ENCODE measurements at regions not wholly inside any gene's neighbourhood (a gene's known extent, or its start where the extent isn't known, plus 50 kb on each side); places are given as distances from the start of the nearest gene placed in this dataset.

GRCh38 chr2:117271631-117272030 lies 542.9 kb upstream of the DDX18 start:
- Histone ChIP-seq H3K4me3 (no peak overlapping the region), H3K4me1 (no peaks in the 10 kb centered on the region), H3K27ac (no peak overlapping the region), H3K9me3 (peaks cover 0 to 5% of the 10 kb centered on the region in 2 donors), H3K27me3 (no peaks in the 10 kb centered on the region), H3K36me3 (no peaks in the 10 kb centered on the region)
- TF ChIP-seq CTCF (IDR thresholded peaks at IDR 0.05): no peak
- no peak for TF ChIP-seq POLR2AphosphoS5 (IDR thresholded peaks at IDR 0.05)
- no peak for TF ChIP-seq POLR2A (IDR thresholded peaks at IDR 0.05)
- DNase-seq (ENCODE audit: low spot score in 2 of 2): no peak
- intact Hi-C loops (cut with DNase I; ENCODE audit: low total_unique reads): no loop called here

- TF ChIP-seq POLR2A (IDR thresholded peaks at IDR 0.05) (no peak), CTCF (IDR thresholded peaks at IDR 0.05) (no peak), POLR2AphosphoS5 (IDR thresholded peaks at IDR 0.05) (no peak)
- Histone ChIP-seq H3K4me1 (no peaks in the 10 kb centered on the region), H3K4me3 (no peak overlapping the region), H3K9me3 (peaks cover 0 to 5% of the 10 kb centered on the region in 2 donors), H3K27me3 (no peaks in the 10 kb centered on the region), H3K27ac (no peak overlapping the region), H3K36me3 (no peaks in the 10 kb centered on the region)
- DNase-seq (ENCODE audit: low spot score in 2 of 2): no peak
- intact Hi-C loops (cut with DNase I; ENCODE audit: low total_unique reads): no loop called here
Measured at GRCh38 chr2:117273009-117273671, 541.4 kb upstream of the DDX18 start.

GRCh38 chr2:117293012-117293411 lies 521.5 kb upstream of the DDX18 start:
- H3K9me3 ChIP-seq: no peaks in the 10 kb centered on the region
- H3K27ac ChIP-seq: no peak overlapping the region
- no peaks in the 10 kb centered on the region for H3K4me1 ChIP-seq
- H3K4me3 ChIP-seq: no peak overlapping the region
- no peak for TF ChIP-seq CTCF (IDR thresholded peaks at IDR 0.05)
- no peaks in the 10 kb centered on the region for H3K36me3 ChIP-seq
- intact Hi-C loops (cut with DNase I; ENCODE audit: low total_unique reads): no loop called here
- no peak for DNase-seq (ENCODE audit: low spot score in 2 of 2)
- no peaks in the 10 kb centered on the region for H3K27me3 ChIP-seq

GRCh38 chr2:117299451-117299850 lies 515.0 kb upstream of the DDX18 start:
- Histone ChIP-seq H3K27me3 (no peaks in the 10 kb centered on the region), H3K4me3 (no peak overlapping the region), H3K27ac (no peak overlapping the region), H3K36me3 (no peaks in the 10 kb centered on the region), H3K9me3 (peaks cover 0 to 9% of the 10 kb centered on the region in 2 donors), H3K4me1 (no peaks in the 10 kb centered on the region)
- DNase-seq (ENCODE audit: low spot score in 2 of 2): no peak
- TF ChIP-seq POLR2AphosphoS5 (IDR thresholded peaks at IDR 0.05) (no peak), CTCF (IDR thresholded peaks at IDR 0.05) (no peak), POLR2A (IDR thresholded peaks at IDR 0.05) (no peak)
- intact Hi-C loops (cut with DNase I; ENCODE audit: low total_unique reads): no loop called here

- no peaks in the 10 kb centered on the region for H3K4me1 ChIP-seq
- no peak overlapping the region for H3K27ac ChIP-seq
- DNase-seq (ENCODE audit: low spot score in 2 of 2): no peak
- H3K4me3 ChIP-seq: no peak overlapping the region
- H3K9me3 ChIP-seq: no peaks in the 10 kb centered on the region
- intact Hi-C loops (cut with DNase I; ENCODE audit: low total_unique reads): no loop called here
- no peaks in the 10 kb centered on the region for H3K36me3 ChIP-seq
- no peak for TF ChIP-seq POLR2AphosphoS5 (IDR thresholded peaks at IDR 0.05)
- no peak for TF ChIP-seq CTCF (IDR thresholded peaks at IDR 0.05)
- no peak for TF ChIP-seq POLR2A (IDR thresholded peaks at IDR 0.05)
- H3K27me3 ChIP-seq: no peaks in the 10 kb centered on the region
Measured at GRCh38 chr2:117308861-117309770, 505.4 kb upstream of the DDX18 start.
